K562 (cell line): ENCODE measurements at regions not wholly inside any gene's neighbourhood (a gene's known extent, or its start where the extent isn't known, plus 50 kb on each side); places are given as distances from the start of the nearest gene placed in this dataset.

Experiments
- ATAC-seq: fragments of 200-7000 bp; cut with Tn5 transposase; 3 replicates; pipeline ENCODE4 v1.9.1; 2020; ENCODE audit warnings: moderate library complexity
- BruUV-seq: library from RNA; stranded (reverse); fragments of 400-500 nt; replicated peaks from 2 replicates; lab custom pipeline; 2021; lab: Mats Ljungman, UMichigan
- CTCF ChIA-PET: fragments of 300-600 bp; formaldehyde crosslinking; extraction: SDS; loops from one replicate; lab custom pipeline; 2021; ENCODE audit warnings: low intra/inter-chr PET ratio; lab: Yijun Ruan, JAX
- POLR2A ChIA-PET: fragments of 300-600, 350-650 bp; sonication (Branson Sonifier 250); formaldehyde crosslinking; extraction: SDS; loops from one replicate; lab custom pipeline; 2021; ENCODE audit warnings: antibody characterized with exemption, inconsistent platforms; lab: Yijun Ruan, JAX
- DNase-seq, 4 experiments: peaks; one replicate each; pipeline versions ENCODE4 v3.0.0 to v3.0.0-alpha.2; 2011 to 2018; ENCODE audit warnings: low spot score in 3 of 4, mixed read lengths in 3 of 4; ENCODE audit errors: extremely low read depth in 1 of 4
- FAIRE-seq: peaks from 2 replicates; lab custom pipeline; 2011; peaks lifted over from hg19 to GRCh38; lab: Jason Lieb, UNC
- H2AFZ ChIP-seq: 2 replicates; pipeline ENCODE4 v1.6.0; 2011; ENCODE audit warnings: low read depth, low read length, control low read depth, inconsistent platforms
- H3K27ac ChIP-seq: fragments of 200-600 bp; 3 replicates; pipeline ENCODE4 v1.8.0; 2011; ENCODE audit warnings: low read depth, mild to moderate bottlenecking, control low read depth, inconsistent platforms, low read length, moderate library complexity, mixed read lengths; ENCODE audit errors: extremely low read depth
- H3K27me3 ChIP-seq, 2 experiments: fragments of 300-600 bp in 1 of 2; 2 replicates in 1 of 2; 3 replicates in 1 of 2; pipeline versions ENCODE4 v1.6.0 to v1.8.0; 2011; ENCODE audit warnings: inconsistent platforms in 2 of 2, low read length in 2 of 2, mild to moderate bottlenecking in 1 of 2, mixed read lengths in 1 of 2, moderate library complexity in 1 of 2; ENCODE audit not compliant: control insufficient read depth in 2 of 2, insufficient read depth in 2 of 2
- H3K36me3 ChIP-seq: fragments of 300-600 bp; 3 replicates; pipeline ENCODE4 v1.8.0; 2011; ENCODE audit warnings: mild to moderate bottlenecking, low read length, inconsistent platforms; ENCODE audit not compliant: control insufficient read depth, insufficient read depth
- H3K4me1 ChIP-seq, 2 experiments: fragments of 200-600 bp in 1 of 2; replicated peaks in 1 of 2; 2 replicates in 1 of 2; 3 replicates in 1 of 2; pipeline versions ENCODE4 v1.5.1 to v1.8.0; 2011; ENCODE audit warnings: inconsistent platforms in 2 of 2, low read length in 2 of 2, mild to moderate bottlenecking in 1 of 2, mixed read lengths in 1 of 2, moderate library complexity in 1 of 2; ENCODE audit not compliant: control insufficient read depth in 2 of 2, insufficient read depth in 2 of 2
- H3K4me2 ChIP-seq: 2 replicates; pipeline ENCODE4 v1.6.1; 2011; ENCODE audit warnings: low read length, control low read depth, inconsistent platforms, mixed read lengths; ENCODE audit not compliant: insufficient read depth
- H3K4me3 ChIP-seq: fragments of 200-600 bp; sonication (generic), shearing (Covaris generic); 2 replicates; pipeline ENCODE4 v1.5.1; 2016; ENCODE audit warnings: control low read depth, inconsistent platforms
- H3K79me2 ChIP-seq: fragments of 200-600 bp; 3 replicates; pipeline ENCODE4 v1.8.0; 2011; ENCODE audit warnings: low read length, inconsistent platforms; ENCODE audit not compliant: control insufficient read depth, insufficient read depth
- H3K9ac ChIP-seq, 2 experiments: 2 replicates each; pipeline versions ENCODE4 v1.6.0 to v1.6.1; 2011; ENCODE audit warnings: low read depth in 2 of 2, low read length in 2 of 2, control low read depth in 1 of 2, inconsistent platforms in 1 of 2, mild to moderate bottlenecking in 1 of 2, mixed read lengths in 1 of 2; ENCODE audit not compliant: insufficient read depth in 1 of 2
- H3K9me1 ChIP-seq: one replicate; pipeline ENCODE4 v1.6.0; 2011; ENCODE audit warnings: inconsistent platforms, mild to moderate bottlenecking, low read length, moderate library complexity; ENCODE audit not compliant: control insufficient read depth, insufficient read depth
- H3K9me3 ChIP-seq: replicated peaks from 2 replicates; pipeline ENCODE4 v1.5.1; 2011; ENCODE audit warnings: low read depth, low read length, inconsistent platforms; ENCODE audit not compliant: control insufficient read depth, insufficient read depth
- H4K20me1 ChIP-seq: replicated peaks from 2 replicates; pipeline ENCODE4 v1.6.1; 2011; ENCODE audit warnings: low read length, inconsistent platforms, mixed read lengths; ENCODE audit not compliant: control insufficient read depth, insufficient read depth
- E2F4 ChIP-seq: sonication (generic); formaldehyde crosslinking; IDR thresholded peaks from 2 replicates; pipeline ENCODE4 v1.8.0; 2022; ENCODE audit warnings: mild to moderate bottlenecking, low read depth, missing genetic modification reagents
- KLF13 ChIP-seq: fragments of 450-650 bp; IDR thresholded peaks from 2 replicates; pipeline ENCODE4 v1.6.1; 2016; ENCODE audit warnings: missing genetic modification characterization, low read depth, mild to moderate bottlenecking, missing compliant biosample characterization, moderate library complexity, borderline replicate concordance
- MECOM ChIP-seq: fragments of 250-450 bp; sonication (Bioruptor Pico); IDR thresholded peaks from 2 replicates; pipeline ENCODE4 v1.8.0; 2022; ENCODE audit warnings: inconsistent platforms
- STAT5A ChIP-seq: IDR thresholded peaks from 2 replicates; pipeline ENCODE4 v1.6.1; 2012; ENCODE audit warnings: low read length, inconsistent platforms, borderline replicate concordance
- ZNF134 ChIP-seq: fragments of 250-450 bp; sonication (Bioruptor Pico); conservative IDR thresholded peaks from 2 replicates; pipeline ENCODE4 v1.4.0; 2020
- ZNF253 ChIP-seq: fragments of 250-450 bp; sonication (Bioruptor Pico); conservative IDR thresholded peaks from 2 replicates; pipeline ENCODE4 v1.6.1; 2021; ENCODE audit warnings: mild to moderate bottlenecking
- ZNF324 ChIP-seq: fragments of 250-450 bp; sonication (Bioruptor Pico); IDR thresholded peaks from 2 replicates; pipeline ENCODE4 v1.4.0; 2020; ENCODE audit warnings: mild to moderate bottlenecking
- ZNF444 ChIP-seq: fragments of 250-450 bp; sonication (Bioruptor Pico); IDR thresholded peaks from 2 replicates; pipeline ENCODE4 v1.4.0; 2020; ENCODE audit warnings: mild to moderate bottlenecking, moderate library complexity
- ZNF75A ChIP-seq: fragments of 450-650 bp; formaldehyde crosslinking; IDR thresholded peaks from 2 replicates; pipeline ENCODE4 v1.4.0; 2020; ENCODE audit warnings: mild to moderate bottlenecking
- WGBS: fragments of 100-300 bp; shearing (Covaris generic); methylation state at CpG from one replicate; pipeline ENCODE4 v1.1.6; 2016; ENCODE audit warnings: low coverage, mixed read lengths; ENCODE audit not compliant: insufficient coverage; ENCODE audit errors: missing lambda C conversion rate; 5-methylcytosine and 5-hydroxymethylcytosine counted together
- in situ Hi-C: fragments of 300-500 bp; cut with MboI; formaldehyde crosslinking; loops from 4 replicates; pipeline ENCODE4 v1.15.0; 2018; ENCODE audit warnings: inconsistent platforms, mixed read lengths
- intact Hi-C: fragments of 100-400 bp; cut with micrococcal nuclease; formaldehyde crosslinking; loops from 2 replicates; pipeline ENCODE4 v1.14.2; 2022
- TF ChIP-seq, protein P1 (sequence below): fragments of 250-450 bp; sonication (Bioruptor Pico); IDR thresholded peaks from 2 replicates; pipeline ENCODE4 v1.5.0; 2021; ENCODE audit warnings: mild to moderate bottlenecking, borderline replicate concordance

GRCh38 chr9:107172160-107172978 is 110.7 kb upstream of the RAD23B start (continued):
- TF ChIP-seq MECOM (CRISPR knock-in tag), result no peak

- Histone ChIP-seq H3K9ac (no peak overlapping the region), H3K27me3 (peaks cover 0 to 11% of the 10 kb centered on the region in 2 experiments; a peak in 2 of 5 replicates), H3K9me3 (no peaks in the 10 kb centered on the region), H3K4me2 (no peak overlapping the region), H3K4me3 (no peak overlapping the region), H3K36me3 (no peaks in the 10 kb centered on the region), H3K9me1 (no peaks in the 10 kb centered on the region), H2AFZ (no peak overlapping the region), H3K79me2 (no peaks in the 10 kb centered on the region), H3K4me1 (no peaks in the 10 kb centered on the region), H3K27ac (no peak overlapping the region), H4K20me1 (no peaks in the 10 kb centered on the region)
- intact Hi-C loops, result loop anchor here (1.0 kb wide), 3 partner anchors 36 to 1331 kb away; no protein-coding TSS in a partner anchor
- in situ Hi-C loops, result loop anchor here (25.0 kb wide), 1 partner anchor 1286 kb away; no protein-coding TSS in a partner anchor
- FAIRE-seq, result no peak
- WGBS, result under 1% methylated on average over 6 of the region's 6 CpGs
- no peak for TF ChIP-seq STAT5A
- no peak for TF ChIP-seq ZNF324 (CRISPR knock-in tag)
- TF ChIP-seq ZNF253 (CRISPR knock-in tag), result no peak
- TF ChIP-seq E2F4 (CRISPR knock-in tag), result no peak
- no peak for TF ChIP-seq KLF13 (tag)
- TF ChIP-seq ZNF444, result no peak
- TF ChIP-seq, protein P1, sequence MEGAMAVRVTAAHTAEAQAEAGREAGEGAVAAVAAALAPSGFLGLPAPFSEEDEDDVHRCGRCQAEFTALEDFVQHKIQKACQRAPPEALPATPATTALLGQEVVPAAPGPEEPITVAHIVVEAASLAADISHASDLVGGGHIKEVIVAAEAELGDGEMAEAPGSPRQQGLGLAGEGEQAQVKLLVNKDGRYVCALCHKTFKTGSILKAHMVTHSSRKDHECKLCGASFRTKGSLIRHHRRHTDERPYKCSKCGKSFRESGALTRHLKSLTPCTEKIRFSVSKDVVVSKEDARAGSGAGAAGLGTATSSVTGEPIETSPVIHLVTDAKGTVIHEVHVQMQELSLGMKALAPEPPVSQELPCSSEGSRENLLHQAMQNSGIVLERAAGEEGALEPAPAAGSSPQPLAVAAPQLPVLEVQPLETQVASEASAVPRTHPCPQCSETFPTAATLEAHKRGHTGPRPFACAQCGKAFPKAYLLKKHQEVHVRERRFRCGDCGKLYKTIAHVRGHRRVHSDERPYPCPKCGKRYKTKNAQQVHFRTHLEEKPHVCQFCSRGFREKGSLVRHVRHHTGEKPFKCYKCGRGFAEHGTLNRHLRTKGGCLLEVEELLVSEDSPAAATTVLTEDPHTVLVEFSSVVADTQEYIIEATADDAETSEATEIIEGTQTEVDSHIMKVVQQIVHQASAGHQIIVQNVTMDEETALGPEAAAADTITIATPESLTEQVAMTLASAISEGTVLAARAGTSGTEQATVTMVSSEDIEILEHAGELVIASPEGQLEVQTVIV (CRISPR knock-in tag), result no peak
- TF ChIP-seq ZNF134 (CRISPR knock-in tag), result no peak
- no peak for TF ChIP-seq ZNF75A (CRISPR knock-in tag)
- DNase-seq, result no peak
- no peak for ATAC-seq
- BruUV-seq, result no TSS peak
- POLR2A ChIA-PET, result no interaction called here
- CTCF ChIA-PET, result interaction anchor here (0.9 to 1.4 kb wide), 2 partner anchors 35 to 1330 kb away, joined by 5 read pairs; no protein-coding TSS in a partner anchor
Measured at GRCh38 chr9:107172979-107173347, 110.1 kb upstream of the RAD23B start.
